ENCODE measurements at regions not wholly inside any gene's neighbourhood (a gene's known extent, or its start where the extent isn't known, plus 50 kb on each side); places are given as distances from the start of the nearest gene placed in this dataset.
"Not testable (repeated sequence)": the region's sequence is repeated elsewhere in the genome, so short reads cannot be mapped to it uniquely, and the experiment has no call there.

DNA sequence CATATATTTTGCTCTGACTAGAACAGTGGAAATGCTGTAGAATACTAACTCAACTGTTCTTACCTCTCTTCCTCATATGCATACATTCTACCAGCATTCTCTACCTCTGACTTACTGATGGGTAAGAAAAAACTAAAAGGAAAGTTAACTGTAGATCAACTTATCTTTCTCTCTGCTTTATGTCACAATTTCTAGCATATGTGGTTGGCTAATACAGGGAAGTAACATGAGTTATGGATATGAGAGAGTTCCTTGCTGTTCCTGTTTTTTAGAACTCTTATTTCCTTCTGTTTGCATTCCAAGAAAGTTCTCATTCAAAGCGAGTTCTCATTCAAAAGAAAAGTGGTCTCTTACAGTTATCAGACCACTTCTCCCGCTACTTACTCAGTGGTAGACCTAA, 226.8 kb upstream of the SGK1 start:
- no peak for DNase-seq

DNA sequence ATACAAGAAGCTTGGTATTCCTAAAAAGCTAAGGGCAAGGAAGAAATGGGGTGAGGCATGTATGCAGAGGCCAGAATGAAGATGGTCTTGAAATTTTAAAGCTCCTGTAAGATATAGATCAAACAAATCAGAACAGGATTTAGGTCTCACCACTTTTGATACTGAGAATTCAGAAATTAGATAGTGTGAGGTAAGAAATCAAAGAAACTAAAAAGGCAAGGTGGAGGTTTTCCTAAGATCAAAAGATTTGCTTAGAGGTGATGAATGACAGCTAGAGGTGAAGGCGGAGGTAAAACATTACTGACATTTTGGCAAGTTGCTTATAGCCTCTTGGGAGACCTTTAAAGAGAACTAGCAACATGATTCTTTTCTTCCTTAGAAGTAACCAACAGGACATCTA, 225.2 kb upstream of the SGK1 start:
- DNase-seq: no peak

DNA sequence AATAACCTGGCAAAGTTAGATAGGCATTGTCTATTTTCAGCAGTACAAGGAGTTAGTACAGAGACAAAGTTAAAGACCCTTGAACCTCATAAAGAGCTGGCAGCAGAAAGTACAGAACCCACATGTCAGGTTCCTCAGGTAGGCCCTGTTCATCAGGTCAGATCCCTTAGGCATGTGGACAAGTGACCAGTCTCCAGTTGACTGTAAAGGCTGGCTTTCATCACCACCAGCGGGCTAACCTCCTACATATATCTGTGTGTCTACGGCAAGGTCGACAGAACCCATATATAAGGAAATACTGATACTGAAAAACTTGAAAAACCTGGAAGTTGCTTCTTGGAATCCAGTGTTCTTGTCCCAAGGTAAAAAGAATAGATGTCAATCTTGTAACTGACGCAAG, 223.1 kb upstream of the SGK1 start:
- DNase-seq: no peak

DNA sequence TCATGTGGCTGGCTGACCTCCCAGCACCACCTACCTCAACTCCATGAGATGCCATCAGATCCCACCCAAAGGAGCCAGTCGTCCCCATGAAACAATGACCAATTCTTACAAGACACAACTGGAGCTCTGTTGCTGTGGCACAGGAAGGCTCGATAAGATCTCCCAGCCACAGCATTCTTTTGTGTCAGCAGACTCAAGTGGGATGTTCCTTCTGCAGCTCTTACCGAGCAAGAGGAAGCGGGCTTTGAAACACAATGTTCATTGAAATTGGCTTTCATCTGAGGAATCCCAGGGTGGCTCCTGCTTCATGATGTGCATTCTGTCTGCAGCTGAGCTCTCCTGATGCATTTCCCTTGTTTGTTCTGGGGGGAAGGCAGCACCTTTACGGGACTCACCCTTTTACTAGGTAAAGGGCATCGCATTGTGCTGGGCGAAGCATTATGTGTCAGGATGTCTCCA, 222.0 kb upstream of the SGK1 start:
- no peak for DNase-seq

DNA sequence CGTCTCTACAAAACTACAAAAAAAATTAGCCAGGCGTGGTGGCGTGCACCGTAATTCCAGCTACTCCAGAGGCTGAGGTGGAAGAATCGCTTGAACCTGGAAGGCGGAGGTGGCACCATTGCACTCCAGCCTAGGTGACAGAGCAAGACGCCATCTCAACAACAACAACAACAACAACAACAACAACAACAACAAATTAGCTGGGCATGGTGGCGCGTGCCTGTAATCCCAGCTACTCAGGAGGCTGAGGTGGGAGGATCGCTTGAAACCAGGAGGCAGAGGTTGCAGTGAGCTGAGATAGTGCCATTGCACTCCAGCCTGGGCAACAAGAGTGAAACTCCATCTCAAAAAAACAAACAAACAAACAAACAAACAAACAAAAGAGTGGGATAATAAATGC, 219.9 kb upstream of the SGK1 start:
- DNase-seq: not testable (repeated sequence)

DNA sequence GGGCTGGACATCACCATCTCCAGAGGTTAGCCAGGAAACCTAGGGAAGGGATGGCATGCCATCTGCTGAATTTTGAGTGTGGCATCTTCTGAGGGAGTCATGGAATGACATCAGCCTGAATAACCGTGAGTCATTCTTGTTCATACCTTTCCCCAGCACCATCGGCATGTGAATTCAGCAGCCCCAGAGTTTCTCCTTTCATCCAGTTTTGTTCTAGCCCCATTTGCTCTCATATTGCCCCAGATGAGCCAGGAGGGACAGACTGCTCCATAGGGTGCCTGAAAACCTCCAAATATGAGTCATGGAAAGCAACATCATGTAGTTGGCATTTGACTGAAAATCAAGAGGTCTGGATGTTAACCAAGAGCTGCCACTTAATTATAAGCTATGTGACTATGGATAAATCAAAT, 219.2 kb upstream of the SGK1 start:
- peak; percentile 98 for DNase-seq

DNA sequence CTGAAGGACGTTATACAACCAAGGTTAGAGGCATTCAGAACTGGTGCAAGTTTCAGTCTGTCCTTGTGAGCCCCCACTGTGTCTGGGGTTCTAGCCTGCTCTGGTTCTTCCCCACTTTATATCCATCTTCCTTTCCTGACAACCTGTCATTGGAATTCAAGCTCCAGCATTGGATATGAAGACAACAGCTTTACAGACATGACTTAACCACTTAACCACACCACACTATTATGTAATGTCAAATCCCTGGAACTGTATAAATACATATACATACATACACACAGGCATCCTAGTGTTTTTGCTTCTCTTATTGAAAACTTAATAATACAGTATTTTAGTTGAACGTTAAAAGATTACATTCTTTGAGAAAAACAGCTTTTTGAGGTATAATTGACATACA, 217.9 kb upstream of the SGK1 start:
- DNase-seq: no peak

DNA sequence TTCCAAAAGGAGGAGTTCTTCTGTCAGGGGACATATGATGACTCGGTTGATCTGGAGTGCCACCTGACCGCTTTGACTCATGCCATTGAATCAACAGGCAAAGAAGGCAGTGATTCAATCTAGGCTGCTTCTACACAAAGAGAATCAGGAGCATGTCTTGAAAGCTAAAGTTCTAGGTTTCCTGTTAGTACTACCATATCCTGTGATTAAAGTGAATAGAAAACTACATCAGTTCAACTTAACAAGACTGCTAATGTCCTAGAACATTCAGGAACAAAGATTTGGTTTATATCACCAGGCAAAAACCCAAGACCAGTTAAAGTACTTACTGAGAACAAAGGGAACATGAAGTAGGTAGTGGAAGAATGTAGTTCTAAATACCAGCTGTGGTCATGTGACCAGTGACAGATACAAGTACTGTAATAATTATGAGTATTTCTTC, 216.8 kb upstream of the SGK1 start:
- DNase-seq: peak; percentile 33

DNA sequence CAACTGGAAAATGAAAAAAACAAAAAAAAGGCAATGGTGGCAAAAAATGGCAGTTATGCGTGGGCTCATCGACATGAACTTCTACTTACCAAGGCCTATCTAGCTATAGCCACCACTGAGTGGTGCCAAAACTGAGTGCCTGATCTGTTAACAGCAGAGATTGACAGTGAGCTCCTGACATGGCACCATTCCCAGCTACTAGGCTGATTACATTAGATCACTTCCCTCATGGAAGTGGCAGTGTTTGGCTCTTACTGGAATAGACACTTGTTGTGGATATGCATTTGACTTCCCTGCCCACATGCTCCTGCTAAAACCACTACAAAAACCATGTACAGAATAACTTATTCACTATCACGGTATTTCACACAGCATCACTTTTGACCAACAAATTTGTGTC, 216.1 kb upstream of the SGK1 start:
- no peak for DNase-seq

DNA sequence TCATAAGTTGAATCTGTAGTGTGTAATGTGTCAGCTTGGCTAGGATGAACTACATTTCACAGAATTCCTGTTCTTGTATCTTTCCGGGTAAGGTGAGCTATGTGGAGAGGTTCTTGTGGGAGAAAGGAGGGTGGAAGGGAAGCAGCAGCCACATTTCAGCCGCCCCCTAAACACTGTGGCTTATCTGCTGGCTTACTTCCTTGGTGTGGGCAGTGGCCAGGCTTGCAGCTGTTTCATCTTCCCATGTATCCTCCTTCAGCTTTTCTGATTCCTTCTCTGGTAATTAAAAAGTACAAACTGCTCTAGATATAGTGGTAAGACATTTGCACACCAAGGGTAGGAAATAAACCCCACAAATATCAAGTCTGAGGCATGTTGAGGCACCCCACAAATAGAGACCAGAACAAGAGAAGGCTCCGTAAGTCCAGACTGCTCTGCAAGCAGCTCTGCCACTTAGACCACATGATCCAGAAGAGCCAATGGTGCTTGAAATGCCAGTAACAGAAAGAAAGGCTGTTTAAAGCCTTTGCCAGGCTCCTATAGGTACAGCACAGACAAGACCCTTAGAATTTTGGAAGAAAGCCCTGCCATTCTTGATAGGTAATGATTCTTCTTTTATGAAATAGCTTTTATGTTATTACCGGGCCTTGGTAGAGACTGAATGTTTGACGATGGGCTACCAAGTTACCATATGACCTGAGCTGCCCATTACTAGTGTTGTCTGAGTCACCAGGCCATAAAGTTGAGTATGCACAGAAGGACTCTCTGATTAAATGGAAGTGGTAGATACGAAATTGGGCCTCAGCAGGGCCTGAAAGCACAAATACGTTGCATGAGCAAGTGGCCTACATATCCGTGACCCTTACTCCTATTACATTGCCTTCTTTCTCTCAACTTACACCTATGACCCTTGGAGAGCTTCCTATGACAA, 215.0 kb upstream of the SGK1 start:
- no peak for DNase-seq

DNA sequence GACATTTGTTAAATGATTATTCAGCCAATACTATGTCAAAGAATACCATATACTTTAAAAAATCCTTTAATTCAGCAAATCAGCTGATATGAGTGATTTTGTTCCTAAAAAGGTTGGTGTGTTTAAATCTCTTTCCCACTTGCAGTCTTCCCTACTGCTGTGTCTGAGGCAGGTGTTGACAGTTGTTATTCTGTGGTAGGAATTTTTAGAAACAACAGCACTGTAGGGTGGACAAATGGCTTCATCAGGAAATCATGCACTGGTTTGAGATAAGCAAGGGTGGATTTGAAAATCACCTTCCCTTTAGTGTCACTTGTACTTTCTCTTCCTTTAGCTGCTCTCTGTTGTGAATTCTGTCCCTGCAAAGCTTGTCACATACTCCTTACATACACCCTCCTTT, 213.7 kb upstream of the SGK1 start:
- DNase-seq: no peak

DNA sequence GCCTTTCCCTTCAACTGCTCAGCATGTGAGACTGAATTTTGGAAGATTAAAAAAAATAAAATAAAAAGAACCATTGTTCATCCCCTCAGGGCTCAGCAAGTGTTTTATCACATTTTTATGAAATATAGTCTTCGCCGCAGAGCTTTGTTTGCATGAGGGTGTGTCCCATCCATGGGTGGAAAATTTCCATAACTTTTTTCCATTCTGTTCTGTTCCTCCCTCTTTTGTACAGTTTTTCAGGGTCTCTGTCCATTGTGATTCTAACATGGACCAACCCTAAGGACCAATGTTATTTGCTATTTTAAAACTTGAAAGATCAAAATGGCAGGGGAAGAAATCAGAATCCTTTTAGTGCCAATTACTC, 213.3 kb upstream of the SGK1 start:
- DNase-seq: no peak

DNA sequence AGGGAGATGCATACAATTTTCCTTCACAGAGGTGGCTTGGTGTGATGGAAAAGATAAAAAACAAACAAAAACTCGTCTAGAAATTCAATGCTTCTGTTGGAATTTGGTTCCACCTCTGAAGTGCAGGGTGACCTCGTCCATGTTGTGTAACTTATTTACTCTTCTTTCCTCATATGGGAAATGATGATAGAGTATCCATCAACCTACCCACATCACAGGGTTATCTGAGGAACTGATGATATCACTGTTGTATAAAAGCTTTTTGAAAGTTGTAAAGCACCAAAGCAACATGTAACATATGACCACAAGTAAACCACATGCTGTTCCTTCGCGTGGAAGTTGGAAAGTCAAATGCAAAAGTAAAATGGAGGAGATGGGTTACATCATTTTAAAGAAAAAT, 212.0 kb upstream of the SGK1 start:
- peak; percentile 39 for DNase-seq

DNA sequence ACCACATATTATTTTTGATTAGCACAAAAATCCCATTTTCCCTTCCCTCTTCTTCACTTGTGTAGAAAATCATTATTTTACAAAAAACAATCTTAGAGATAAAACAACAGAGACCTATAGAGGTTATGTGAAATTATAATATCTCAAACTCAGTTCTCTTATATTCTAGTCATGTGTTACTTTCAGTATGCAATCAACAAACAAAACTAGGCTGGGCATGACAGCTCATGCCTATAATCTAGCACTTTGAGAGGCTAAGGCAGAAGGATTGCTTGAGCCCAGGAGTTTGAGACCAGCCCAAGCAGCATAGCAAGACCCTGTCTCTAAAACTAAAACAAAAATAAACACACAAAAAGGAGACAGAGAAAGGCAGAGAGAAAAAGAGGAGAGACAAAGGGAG, 211.4 kb upstream of the SGK1 start:
- DNase-seq: no peak

DNA sequence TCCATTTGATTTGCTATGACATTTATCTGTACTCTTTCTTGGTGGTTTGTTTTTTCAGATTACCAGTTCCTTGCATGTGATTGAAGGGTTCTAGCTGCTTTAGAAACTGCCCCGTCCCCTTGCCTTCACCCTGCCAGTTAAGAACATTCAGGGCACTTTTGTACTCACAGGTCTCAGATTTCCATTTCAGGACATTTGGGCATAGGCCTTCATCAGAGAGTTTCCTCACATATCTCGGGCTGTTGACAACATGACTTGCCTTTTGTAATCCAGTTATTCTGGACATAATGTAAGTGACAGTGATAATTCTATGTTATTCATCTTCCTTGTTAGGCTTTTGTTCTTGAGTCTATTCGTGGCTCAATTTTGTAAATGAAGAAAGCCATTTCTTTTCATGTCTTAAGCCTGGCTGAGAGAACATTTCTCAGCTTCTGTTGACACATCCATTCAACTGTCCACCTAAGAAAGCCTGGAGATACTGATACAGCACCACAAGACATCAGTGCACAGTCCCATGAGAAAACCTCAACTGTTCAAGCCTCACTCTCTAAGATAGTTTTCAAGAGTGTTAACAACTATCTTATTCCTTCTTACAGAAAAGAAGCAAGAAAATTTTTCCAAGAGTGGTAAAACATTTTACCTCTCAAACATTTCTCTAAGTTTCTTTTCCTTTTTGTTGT, 209.3 kb upstream of the SGK1 start:
- DNase-seq: no peak

DNA sequence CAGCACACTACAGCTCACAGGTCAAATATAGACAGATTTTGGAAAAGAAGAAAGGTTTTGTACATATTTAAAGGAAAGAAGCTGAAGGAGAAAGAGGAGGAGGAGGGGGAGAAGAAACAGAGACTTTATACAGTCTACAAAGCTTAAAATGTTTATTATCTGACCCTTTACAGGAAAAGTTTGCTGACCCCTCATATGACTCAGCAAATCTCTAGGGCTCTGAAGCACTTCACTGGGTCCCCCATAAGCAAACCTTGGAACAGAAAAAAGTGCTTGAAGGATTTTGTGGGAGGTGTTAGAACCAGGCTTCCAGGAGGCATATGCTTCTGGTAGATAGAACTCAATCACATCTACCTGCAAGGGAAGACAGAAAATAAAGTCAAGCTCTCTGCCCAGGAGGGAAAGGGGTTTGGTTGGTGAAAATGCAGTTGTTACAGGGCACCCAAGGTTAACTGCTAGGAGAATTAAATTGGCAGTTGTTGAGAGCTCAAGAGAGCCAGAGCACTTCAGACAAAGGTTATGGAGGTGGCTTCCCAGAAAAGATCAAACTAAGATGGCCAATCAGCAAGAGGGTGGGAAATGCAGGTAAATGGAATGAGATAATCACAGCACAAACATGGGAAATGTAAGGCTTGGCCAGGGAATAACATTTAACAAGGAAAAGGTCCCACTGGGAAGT, 207.4 kb upstream of the SGK1 start:
- DNase-seq: no peak

DNA sequence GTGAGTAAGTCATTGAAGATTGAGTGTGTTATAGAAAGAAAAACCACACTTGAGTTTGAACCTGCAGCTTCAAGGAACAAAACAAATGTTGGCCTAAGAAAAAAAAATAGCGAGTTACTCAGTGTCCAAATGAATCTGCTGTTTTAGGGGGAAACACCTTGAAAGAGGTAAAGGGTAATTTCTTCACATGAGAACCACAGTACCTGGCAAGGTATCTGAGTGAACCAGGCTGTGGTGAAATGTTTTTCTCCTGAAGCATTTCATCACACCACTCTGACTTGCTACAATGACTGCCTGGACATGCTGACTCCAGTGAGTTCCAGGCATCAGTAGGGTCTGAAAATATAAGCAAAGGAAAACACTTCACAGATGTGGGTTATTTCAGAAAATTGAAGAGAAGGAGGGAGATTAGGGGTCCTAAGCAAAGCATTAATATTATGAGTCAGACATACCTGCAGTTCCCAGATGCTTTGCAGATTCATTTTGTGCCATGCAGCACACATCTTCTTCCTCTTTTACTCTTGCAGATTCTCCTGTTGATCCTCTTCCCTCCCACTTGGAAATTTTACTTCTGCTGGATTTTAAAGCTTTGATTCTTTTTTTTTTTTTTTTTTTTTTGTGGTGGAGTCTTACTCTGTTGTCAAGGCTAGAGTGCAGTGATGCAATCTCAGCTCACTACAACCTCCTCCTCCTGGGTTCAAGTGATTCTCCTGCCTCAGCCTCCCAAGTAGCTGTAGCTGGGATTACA, 206.2 kb upstream of the SGK1 start:
- DNase-seq: no peak

DNA sequence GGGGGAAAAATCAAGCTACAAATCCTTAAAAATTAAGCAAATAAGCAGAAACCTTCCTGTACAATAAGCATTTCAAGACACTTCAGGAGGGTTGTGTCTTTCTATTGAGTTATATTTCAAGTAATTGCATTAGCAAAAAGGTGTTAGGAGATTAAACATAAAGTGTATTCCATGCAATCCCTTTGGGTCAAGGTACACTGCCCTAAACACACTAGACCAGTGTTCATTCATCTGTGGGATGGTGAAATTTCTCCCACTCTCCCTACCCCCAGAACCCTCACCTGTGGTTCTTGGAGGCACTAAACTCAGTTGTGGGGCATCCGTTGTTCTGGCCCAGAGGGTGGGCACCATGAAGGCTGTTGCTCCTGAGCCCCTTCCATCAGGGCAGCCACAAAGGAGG, 205.1 kb upstream of the SGK1 start:
- DNase-seq: no peak

DNA sequence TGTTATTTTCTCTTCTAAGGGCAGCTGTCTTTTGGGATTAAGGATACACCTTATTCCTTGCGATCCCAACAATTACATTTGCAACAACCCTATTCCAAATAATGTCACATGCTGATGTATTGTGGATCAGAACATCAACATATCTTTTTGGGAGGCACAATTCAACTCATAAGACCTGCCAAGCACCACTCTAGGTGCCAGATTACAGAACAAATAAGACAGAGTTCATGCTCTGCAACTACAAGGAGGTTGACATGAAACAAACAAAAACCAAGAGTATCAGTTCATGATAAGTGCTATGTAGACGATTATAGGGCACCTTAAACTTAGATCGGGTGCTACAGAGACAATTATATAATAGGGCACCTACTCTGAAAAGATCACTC, 203.2 kb upstream of the SGK1 start:
- DNase-seq: no peak

DNA sequence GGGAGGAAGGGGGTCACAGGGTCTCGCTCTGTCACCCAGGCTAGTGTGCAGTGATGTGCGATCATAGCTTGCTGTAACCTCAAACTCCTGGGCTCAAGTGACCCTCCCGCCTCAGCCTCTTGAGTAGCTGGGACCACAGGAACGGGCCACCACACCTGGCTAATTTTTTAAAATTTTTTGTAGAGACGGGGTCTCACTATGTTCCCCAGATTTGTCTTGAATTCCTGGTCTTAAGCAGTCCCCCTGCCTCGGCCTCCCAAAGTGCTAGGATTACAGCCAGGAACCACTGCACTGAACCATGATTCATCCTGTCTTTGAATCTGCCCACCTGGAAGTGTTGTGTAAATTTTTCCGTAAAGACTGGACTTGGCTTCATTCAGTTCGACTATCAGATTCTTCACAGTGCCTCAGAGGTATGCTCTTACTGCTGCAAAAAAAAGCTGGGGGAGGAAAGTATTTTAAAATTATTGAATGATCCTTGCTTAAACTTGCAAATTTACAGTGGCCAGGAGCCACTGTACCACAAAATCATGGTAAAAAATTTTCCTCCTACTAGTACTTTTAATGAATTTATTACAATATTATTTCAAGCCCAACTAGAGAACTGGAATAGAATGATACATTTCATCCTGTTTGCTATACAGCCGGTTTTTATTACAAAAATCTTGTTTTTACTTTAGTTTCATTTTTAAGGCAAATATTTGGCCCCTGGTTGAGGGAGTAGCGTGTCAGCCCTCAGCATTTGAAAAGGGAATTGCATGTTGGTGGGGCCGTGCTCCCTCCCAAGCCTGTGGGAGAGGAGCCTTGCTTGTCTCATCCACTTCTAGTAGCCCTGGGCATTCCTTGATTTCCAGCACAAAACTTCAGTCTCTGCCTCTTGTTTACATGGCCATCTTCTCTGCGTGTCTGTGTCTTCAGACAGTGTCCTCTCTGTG, 202.5 kb upstream of the SGK1 start:
- no peak for DNase-seq

DNA sequence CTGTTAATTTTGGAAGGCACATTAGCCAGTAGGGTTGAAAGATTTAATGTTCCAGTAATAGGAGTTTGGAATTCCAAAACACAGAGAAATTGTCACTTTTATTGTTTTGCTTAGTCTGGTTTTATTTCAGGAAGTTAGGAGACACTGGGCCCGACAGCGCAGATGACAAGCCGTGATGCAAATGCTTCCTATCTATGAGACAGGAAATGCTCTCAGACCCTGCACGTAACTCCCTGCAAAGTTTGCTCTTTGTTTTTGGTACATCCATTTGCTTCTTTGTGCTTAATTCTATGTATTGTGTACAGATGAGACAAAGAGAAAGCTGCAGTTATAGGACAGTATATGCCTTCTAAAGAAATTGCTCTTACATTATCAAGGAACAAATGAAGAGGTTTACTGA, 201.6 kb upstream of the SGK1 start:
- DNase-seq: no peak

DNA sequence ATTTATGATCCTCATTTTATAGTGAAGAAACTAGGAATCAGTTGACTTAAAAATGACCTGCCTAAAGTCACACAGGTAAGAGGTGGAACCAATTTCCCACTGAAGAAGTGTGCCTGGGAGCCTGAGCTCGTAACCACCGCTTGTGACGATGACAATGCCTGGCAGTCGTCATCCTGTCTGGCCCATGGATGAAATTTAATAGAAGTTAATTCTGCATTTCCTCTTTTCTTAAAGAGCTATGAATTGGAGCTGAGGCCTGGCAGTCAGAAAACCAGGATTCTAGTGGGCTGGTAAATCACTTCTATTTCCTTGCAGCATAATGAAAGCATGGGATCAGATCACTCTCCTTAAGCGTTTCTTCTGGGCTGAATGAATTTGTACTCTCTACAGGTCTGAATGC, 200.0 kb upstream of the SGK1 start:
- DNase-seq: no peak

Data from EL (cell line).